DMS153 treated with DMSO at 0.1 percent for 48 hours (cell line): ENCODE measurements at regions not wholly inside any gene's neighbourhood (a gene's known extent, or its start where the extent isn't known, plus 50 kb on each side); places are given as distances from the start of the nearest gene placed in this dataset.
"Not testable (repeated sequence)": the region's sequence is repeated elsewhere in the genome, so short reads cannot be mapped to it uniquely, and the experiment has no call there.

Experiments
- DNase-seq: peaks from one replicate; lab custom pipeline; 2025; ENCODE audit not compliant: unreplicated experiment; lab: John Stamatoyannopoulos, UW

DNA sequence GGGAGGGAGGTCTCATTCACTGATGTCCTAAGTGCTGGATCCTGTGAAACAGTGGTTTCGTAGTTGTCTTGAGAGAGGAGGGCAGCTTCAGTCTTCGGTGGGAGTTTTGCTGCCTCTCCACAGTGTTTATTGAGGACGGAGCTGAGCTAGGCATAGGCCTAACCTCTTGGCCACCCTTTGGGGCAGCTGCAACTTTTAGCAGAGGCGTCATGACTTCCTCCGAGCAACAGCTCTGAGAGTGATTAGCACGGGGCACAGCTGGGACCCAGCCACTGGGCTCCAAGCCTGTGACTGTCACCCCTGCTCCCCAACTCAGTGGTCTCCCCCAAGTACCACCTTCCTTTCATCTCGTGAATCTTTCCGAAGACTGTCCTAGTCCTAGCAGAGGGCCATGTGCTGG, 139.9 kb upstream of the NCOR2 start:
- no peak for DNase-seq

DNA sequence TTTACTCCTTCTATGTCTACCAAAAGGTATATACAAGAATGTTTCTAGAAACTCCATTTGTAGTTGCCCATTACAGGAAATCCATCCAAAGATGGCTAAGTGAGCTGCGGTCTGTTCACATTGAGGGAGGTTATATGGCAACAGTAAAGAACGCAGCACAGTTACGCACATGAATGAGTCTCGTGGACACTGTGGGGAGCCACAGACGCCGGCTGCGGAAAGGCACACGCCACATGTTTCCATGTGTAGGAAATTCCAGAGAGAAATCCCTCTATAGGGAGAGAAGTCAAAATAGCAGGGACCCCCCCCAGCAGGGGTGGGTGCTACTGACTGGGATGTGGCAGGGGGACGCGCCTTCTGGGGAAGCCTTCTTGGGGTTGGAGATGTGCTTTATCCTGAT, 139.0 kb upstream of the NCOR2 start:
- DNase-seq: no peak

DNA sequence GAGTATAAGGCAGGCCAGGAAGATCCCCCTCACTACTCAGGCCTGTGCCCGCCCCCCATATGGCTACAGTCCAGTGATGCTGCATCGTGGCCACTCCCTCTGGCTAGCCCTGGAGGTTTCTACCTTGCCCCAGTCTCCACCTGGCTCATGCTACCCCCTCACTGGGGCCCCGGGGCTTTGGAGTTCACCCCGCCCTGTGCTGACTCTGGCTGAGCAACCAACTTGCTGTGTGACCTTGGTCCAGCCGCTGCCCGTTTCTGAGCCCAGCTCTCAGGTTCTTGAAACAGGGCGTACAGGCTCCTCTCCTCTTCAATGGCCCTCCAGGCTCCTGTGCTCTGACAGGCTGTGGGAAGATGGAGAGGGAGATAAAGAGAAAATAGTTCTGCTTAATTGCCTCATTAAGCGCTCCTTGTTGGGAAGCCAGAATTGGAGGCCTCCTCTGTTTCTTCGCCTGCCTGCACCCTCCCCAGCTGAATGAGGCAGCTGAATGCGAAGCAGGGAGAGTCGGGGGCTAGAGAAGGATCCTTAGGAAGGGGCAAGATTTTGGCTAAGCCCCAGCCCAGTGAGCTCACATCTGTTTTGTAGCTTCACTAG, 138.2 kb upstream of the NCOR2 start:
- DNase-seq: no peak

GRCh38 chr12:124704619-124705018, 137.2 kb upstream of the NCOR2 start:
- DNase-seq: no peak

DNA sequence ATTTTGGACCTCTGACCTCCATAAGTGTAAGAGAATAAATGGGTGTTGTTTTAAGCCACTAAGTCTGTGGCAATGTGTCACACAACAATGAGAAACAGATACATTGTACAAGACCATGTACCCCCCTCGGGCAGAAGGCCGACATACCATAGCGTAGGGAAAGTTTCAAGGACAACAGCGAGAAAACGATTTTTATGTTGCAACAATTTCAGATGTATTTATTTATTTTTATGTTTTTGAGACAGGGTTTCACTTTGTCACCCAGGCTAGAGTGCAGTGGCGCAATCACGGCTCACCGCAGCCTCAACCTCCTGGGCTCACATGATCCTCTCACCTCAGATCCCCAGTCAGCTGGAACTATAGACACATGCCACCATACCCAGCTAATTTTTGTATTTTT, 136.4 kb upstream of the NCOR2 start:
- no peak for DNase-seq

GRCh38 chr12:124702736-124703135, 135.3 kb upstream of the NCOR2 start:
- no peak for DNase-seq

DNA sequence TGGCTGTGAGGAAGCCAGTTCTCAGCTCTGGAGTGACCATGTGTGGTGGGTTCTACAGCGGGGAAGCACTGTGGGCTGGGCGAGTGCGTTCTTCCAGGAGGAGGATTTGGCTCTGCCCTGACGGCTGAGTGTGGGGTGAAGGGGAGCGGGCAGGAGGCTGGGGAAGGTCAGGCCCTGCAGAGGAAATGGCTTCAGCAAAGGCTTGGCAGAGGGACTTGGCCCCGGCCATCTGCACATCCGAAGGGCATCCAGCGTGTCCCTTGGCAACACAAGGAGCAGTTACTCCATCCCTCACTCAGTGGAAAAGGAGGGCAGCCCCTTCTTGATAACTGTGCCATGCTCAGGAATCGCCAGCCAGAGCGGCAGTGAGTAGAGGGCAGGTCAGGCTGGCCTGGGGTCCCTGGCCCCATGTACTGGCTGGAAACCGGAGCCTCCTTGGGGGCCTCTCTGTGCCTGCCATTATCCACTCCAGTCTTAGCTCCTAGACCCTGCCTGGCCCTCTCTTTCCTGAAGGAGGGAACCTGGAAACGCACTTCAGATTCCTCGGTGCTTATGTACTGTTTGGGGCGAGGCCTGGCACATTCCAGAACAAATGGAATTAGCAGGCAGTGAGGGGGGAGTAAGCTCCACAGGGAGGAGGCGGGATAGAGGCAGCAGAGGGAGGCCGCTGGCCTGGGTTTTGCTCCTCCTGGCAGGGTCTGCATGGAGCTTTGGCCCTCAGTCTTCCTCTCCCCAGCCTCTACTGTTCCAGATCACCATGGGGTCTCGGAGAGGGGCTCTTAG, 133.6 kb upstream of the NCOR2 start:
- DNase-seq: no peak

GRCh38 chr12:124699909-124700308, 132.5 kb upstream of the NCOR2 start:
- DNase-seq: no peak

DNA sequence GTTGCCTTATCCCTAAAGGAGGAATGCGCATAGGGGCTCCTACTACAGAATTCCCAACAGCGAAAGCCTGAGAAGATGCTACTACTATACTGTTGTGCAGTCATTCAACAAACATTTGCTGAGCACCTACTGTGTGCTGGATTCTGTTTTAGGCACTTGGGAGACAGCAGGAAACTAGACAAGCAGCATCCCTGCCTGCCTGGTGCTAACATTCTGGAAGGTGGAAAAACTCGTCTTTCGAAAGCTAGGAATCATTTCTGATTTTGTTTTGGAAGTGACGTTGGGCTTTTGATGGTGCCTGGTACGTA, 131.5 kb upstream of the NCOR2 start:
- no peak for DNase-seq

DNA sequence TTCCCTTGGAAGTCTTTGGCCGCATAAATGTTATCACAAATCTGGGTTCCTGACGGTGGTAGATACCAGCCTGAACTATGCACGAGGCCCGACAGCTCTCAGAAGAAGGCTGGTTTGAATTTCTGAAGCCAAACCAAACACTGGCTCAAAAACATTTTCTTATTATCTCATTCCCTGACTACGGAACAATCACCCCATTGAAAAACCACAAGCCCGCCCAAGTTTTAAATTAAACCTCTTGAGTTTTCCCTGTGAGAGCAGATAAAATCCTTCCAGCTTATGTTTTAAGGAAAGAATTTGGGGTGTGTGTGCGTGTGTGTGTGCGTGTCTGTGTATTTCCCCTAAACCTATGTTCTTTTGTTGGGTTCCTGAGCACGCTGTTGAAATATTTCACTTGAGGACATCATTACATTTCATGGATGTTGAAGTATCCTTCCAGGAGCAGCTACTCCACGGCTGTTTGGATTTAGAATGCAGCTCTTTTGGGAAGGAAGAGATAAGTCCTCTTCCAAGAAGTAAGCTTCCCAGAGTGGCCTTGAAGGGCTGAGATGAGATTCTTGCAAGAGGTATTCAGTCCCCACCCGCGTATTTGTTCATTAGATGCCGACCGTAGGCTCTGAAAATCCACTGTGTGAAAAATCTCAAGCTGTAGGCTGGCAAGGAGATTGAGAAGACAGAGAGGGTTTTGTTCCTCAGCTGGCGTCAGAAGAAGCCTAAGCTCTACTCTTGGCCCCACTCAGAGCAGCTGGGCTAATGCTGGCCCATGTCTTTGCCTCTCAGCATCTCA, 131.0 kb upstream of the NCOR2 start:
- no peak for DNase-seq

GRCh38 chr12:124697722-124698121, 130.3 kb upstream of the NCOR2 start:
- not testable (repeated sequence) for DNase-seq

DNA sequence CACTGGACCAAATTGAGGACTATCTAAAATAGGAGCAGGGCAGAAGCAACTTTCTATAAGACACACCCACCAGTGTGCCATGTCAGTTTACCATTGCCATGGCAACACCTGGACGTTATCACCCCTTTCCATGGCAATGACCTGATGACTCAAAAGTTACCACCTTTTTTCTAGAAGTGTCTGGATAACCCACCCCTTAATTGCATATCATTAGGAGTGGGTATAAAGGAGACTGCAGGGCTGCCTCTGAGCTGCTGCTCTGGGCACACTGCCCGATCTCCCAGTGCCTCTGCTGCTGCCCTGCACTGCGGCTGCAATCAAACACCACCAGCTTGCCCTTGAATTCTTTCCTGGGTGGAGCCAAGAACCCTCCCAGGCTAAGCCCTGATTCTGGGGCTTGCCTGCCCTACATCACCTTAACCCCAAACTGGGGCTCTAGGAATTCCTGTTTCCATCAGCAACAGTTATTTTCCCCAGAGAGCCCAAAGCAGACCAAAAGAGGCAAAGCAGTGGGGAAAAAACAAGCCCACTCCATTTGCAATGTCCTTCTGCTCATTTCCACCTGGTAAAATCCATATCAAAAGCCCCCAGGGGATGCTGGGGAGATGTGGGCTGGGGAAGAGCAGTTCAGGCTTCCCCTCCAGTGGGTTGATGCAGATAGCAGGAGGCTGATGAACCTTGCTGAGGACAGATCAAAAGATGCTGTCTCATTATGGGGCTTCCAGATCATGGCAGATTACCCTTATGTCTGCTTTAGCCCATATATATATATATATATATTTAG, 129.5 kb upstream of the NCOR2 start:
- DNase-seq: no peak

- DNase-seq: no peak
Observed at GRCh38 chr12:124695861-124696260, 128.4 kb upstream of the NCOR2 start.

DNA sequence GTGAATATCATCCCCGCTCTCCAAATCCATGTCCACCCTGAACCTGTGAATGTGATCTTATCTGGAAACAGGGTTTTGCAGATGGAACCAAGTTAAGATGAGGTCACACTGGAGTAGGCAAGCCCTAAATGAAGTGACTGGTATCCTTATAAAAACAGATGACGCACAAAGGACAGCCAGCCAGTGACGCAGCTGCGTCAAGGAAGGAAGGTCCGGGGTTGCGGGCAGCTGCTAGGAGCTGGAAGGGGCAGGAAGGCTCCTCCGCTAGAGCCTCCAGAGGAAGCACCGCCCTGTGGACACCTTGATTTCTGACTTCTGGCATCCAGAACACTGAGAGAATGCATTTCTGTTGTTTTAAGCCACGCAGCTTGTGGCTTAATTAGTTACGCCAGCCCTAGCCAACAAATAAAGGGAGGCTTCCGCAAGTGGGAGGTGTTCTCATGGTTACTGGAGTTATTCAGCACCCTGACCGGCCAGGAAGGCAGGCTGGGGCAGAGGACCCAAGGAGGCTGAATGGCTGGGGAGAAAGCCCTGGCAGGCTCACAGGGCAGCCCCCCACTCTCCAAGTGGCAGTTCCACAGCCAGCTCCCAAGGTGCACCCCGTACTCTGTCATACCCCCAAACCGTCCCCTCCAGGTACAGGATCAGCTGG, 127.6 kb upstream of the NCOR2 start:
- DNase-seq: no peak

GRCh38 chr12:124694250-124694649, 126.8 kb upstream of the NCOR2 start:
- no peak for DNase-seq

- DNase-seq: no peak
Observed at GRCh38 chr12:124693111-124693723, 125.8 kb upstream of the NCOR2 start.

DNA sequence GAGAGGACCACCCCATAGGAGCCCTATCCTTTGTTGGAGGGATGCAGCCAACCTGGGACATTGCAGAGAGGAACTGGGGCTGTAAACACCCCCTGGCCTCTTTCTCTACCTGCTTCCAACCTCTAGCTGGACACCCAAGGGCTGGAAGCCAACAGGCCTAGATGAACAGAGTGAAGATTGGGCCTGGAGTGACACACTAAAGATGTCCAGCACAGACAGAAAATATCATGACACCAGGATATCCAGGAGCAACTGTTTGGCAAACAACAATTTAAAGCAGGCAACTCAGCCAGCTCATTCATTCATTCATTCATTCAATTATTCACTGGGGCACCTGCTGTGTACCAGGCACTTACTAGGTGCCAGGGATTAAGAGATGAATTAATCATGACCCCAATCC, 125.0 kb upstream of the NCOR2 start:
- DNase-seq: no peak

GRCh38 chr12:124691429-124691828, 124.0 kb upstream of the NCOR2 start:
- no peak for DNase-seq

GRCh38 chr12:124689631-124690030, 122.2 kb upstream of the NCOR2 start:
- no peak for DNase-seq

- no peak for DNase-seq
Observed at GRCh38 chr12:124688356-124688992, 121.1 kb upstream of the NCOR2 start.
